ENCODE measurements at regions not wholly inside any gene's neighbourhood (a gene's known extent, or its start where the extent isn't known, plus 50 kb on each side); places are given as distances from the start of the nearest gene placed in this dataset.

DNA sequence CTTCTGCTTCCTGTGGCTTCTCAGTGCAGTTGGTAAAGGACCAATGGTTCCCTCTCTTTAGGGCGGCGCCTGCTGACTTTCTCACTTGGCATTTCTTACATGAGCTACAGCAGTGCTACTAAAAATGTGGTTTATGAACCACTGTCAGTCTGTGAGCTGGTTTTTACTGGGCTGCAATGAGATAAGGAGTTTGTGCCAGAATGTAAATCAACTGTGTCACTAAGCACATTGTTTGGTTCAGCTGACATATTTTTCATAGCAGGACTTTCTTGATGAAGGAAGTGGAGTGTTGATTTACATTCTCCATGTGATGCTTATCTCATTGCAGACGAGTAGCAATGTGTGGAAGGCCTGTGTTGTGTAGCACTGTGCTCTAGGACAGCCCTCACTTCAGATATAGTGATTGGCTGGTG, 463.3 kb downstream of the SOX6 start:
- intact Hi-C loops (cut with DNase I), result no loop called here
- no peak for TF ChIP-seq POLR2A (IDR thresholded peaks at IDR 0.05)
- TF ChIP-seq, protein P1, sequence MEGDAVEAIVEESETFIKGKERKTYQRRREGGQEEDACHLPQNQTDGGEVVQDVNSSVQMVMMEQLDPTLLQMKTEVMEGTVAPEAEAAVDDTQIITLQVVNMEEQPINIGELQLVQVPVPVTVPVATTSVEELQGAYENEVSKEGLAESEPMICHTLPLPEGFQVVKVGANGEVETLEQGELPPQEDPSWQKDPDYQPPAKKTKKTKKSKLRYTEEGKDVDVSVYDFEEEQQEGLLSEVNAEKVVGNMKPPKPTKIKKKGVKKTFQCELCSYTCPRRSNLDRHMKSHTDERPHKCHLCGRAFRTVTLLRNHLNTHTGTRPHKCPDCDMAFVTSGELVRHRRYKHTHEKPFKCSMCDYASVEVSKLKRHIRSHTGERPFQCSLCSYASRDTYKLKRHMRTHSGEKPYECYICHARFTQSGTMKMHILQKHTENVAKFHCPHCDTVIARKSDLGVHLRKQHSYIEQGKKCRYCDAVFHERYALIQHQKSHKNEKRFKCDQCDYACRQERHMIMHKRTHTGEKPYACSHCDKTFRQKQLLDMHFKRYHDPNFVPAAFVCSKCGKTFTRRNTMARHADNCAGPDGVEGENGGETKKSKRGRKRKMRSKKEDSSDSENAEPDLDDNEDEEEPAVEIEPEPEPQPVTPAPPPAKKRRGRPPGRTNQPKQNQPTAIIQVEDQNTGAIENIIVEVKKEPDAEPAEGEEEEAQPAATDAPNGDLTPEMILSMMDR (IDR thresholded peaks at IDR 0.05), result no peak
- H3K27ac ChIP-seq, result no peak overlapping the region
- H3K4me3 ChIP-seq, result no peak overlapping the region
- H3K36me3 ChIP-seq, result no peaks in the 10 kb centered on the region
- 43 to 61% (median 54%) methylated on average over 3 of the region's 3 CpGs for WGBS, 4 donors
- ATAC-seq (no peak), DNase-seq (no peak)
- H3K9me3 ChIP-seq, result no peaks in the 10 kb centered on the region
- no peaks in the 10 kb centered on the region for H3K27me3 ChIP-seq
- peaks cover 0 to 14% (median 0%) of the 10 kb centered on the region in 12 donors for H3K4me1 ChIP-seq

DNA sequence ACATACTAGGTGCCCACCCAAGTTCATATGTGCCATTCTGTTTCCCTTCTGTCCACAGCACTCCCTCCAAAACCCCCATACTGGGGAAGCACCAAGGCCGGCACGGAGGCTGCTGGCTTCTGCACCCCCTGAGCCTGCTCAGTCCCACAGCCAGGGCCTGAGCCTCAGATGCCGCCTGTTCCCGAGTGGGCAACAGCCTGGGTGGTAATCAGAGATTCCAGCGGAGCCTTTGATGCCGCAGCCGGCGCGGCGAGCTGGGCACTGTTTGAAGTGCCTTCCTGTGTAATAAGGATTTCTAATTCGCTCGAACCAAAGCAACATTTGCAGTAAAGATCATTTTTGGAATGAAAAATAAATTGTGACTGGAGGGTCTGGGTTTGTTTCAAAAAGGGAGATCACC, 460.3 kb downstream of the SOX6 start:
- intact Hi-C loops (cut with DNase I), result no loop called here

DNA sequence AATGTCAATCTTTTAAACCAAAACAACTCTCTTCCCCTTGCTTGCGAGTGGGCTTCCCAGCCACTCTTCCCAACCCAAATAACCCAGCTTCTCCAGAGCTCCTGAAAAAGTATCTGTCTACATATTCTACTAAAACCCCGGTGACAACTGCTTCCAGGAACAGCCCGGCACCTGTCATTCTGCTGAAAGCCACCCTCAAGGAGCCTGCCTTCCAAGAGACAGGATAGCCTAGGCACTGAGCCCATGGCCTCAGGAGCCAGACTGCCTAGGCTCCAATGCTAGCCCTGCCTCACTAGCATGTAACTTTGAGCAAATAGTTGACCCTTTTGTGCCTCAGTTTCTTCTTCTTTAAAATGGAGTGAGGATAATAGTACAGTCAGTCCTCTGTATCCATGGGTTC, 459.8 kb downstream of the SOX6 start:
- no peak for TF ChIP-seq POLR2A (IDR thresholded peaks at IDR 0.05)
- TF ChIP-seq, protein P1 (IDR thresholded peaks at IDR 0.05), result no peak
- intact Hi-C loops (cut with DNase I), result no loop called here
- H3K4me3 ChIP-seq, result no peak overlapping the region
- peaks cover 0 to 12% (median 3%) of the 10 kb centered on the region in 12 donors for H3K4me1 ChIP-seq
- no peaks in the 10 kb centered on the region for H3K36me3 ChIP-seq
- no peak overlapping the region for H3K27ac ChIP-seq
- no peaks in the 10 kb centered on the region for H3K27me3 ChIP-seq
- no peaks in the 10 kb centered on the region for H3K9me3 ChIP-seq
- 91 to 95% (median 93%) methylated on average over 3 of the region's 3 CpGs for WGBS, 4 donors
- no peak for DNase-seq
- ATAC-seq, result no peak

More for the DNA sequence above, 460.3 kb downstream of the SOX6 start:
- no peak for ATAC-seq
- H3K9me3 ChIP-seq, result no peaks in the 10 kb centered on the region
- no peaks in the 10 kb centered on the region for H3K36me3 ChIP-seq
- no peak for DNase-seq
- H3K4me3 ChIP-seq, result no peak overlapping the region
- no peak overlapping the region for H3K27ac ChIP-seq
- WGBS, 4 donors, result 95 to 97% (median 96%) methylated on average over 12 of the region's 12 CpGs
- H3K27me3 ChIP-seq, result no peaks in the 10 kb centered on the region
- peaks cover 0 to 8% (median 0%) of the 10 kb centered on the region in 12 donors for H3K4me1 ChIP-seq
- TF ChIP-seq POLR2A (IDR thresholded peaks at IDR 0.05), result no peak
- TF ChIP-seq, protein P1 (IDR thresholded peaks at IDR 0.05), result no peak

DNA sequence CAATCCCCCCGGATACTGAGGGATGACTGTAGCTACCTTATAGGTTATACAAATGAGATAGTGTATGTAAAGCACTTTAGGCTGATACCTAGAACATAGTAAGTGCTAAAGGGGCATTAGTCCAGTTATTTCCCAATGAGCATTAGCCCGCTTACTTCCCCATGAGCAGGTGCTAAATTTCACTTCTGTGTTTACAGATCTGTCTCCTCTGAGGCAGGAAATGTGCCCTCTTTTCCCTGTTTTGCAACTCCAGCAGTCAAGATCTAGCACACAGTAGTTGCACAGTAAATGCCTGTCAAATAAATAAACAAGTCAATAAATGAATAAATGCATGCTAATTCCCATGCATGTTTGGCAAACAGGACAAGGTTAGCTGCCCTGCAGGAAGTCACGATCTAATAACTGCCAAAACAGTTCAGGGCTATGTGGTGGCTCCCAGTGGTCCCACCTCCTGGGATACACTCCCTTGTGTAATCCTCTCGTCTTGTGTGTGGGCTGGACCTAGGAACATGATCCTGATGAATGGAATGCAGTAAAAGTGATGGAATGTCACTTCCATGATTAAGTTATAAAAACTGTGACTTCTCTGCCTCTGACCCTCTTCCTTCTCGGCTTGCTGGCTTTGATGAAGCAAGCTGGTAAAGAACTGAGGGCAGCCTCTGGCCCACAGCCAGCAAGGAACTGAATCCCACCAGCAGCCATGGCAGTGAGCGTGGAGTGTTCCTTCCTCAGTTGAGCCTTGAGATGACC, 459.0 kb downstream of the SOX6 start:
- H3K27ac ChIP-seq, result no peak overlapping the region
- H3K4me3 ChIP-seq, result no peak overlapping the region
- no peak for TF ChIP-seq POLR2A (IDR thresholded peaks at IDR 0.05)
- TF ChIP-seq, protein P1 (IDR thresholded peaks at IDR 0.05), result no peak
- ATAC-seq (no peak), DNase-seq (no peak)
- H3K9me3 ChIP-seq, result no peaks in the 10 kb centered on the region
- H3K36me3 ChIP-seq, result no peaks in the 10 kb centered on the region
- no peaks in the 10 kb centered on the region for H3K27me3 ChIP-seq
- intact Hi-C loops (cut with DNase I), result no loop called here
- 70 to 80% (median 75%) methylated on average over 5 to 6 of the region's 6 CpGs for WGBS, 4 donors
- peaks cover 0 to 18% (median 7%) of the 10 kb centered on the region in 12 donors for H3K4me1 ChIP-seq
